GM19328 (cell line): ENCODE measurements at regions not wholly inside any gene's neighbourhood (a gene's known extent, or its start where the extent isn't known, plus 50 kb on each side); places are given as distances from the start of the nearest gene placed in this dataset.
"Not testable (repeated sequence)": the region's sequence is repeated elsewhere in the genome, so short reads cannot be mapped to it uniquely, and the experiment has no call there.

Experiments used
- ATAC-seq: cut with Tn5 transposase; IDR thresholded peaks from one replicate; pipeline ENCODE4 v1.9.1; 2021; ENCODE audit warnings: mild to moderate bottlenecking, moderate library complexity; ENCODE audit not compliant: unreplicated experiment

DNA sequence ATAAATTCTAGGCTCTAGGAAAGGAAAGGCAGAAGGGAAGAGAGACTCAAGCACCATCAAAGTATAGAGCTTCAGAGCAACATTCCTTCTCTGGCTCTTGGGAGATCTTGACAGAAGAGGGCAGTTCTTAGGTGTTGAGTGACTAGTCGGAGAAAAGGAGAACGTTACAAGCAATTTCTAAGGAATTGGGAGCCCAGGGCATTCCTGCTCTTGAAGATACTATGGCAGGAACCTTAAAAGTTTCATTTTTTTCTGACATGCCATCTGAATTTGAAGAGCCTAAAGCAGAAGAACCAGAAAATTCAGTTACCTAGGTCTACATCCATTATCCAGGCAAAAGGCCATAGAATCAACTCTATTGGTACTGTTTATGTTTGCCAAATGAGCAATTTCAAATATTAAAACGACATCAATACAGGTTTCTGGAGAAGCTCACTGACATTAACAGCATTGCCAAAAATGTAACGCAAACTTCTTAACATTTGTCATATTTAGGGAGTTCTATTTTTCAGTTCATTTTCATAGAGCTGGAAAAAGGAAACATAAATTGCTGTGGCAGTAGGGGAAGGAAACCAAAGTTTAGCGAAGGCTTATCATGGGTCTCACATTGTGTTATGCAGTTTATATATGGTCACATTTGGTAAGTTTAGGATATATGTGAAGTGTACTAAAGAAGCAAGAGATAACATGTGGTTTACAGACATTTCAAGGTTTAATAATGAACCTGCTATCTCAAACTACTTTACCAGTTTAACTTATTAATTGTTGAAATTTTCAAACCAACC, 210.1 kb upstream of the NRIP1 start:
- no peak for ATAC-seq

GRCh38 chr21:15275615-15276235, 210.9 kb upstream of the NRIP1 start:
- ATAC-seq = no peak

- no peak for ATAC-seq
These were observed 211.4 kb upstream of the NRIP1 start for GRCh38 chr21:15276243-15276642.

DNA sequence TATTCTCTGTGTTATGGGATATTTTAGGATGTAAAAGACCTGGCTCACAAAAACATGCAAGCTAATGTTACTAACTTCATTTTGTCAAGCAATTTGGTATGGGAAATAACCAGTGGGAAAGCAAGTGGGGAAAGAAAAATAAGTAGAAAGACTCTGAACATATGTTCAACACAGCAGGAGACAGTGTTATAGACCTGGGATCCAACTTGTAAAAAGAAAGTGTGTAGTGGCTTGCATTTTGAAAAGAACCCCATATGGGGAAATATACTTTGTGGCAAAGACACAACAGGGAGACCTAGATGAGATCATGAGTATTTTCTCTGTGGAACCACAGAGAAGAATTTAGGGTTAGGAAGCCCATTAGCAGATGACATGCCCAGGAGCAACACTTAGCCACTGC, 212.7 kb upstream of the NRIP1 start:
- no peak for ATAC-seq

DNA sequence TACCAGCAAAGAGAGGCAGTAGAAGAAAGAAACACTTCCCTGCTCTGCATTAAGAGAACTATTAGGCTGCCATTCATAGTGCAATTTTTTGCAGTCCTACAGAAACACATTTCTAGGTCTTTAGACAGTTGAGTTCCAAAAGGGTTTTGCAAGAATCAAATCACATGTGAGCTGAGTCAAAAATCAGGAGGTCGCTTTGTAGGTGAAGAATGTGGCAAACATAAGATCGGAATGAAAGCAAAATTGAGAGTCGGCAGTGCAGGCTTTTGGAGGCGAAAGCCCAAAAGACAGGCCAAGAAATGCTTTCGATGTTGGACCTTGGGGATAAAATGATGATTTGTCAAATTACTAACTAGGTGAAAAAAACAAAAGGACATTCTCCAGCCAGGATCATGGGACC, 213.5 kb upstream of the NRIP1 start:
- no peak for ATAC-seq

DNA sequence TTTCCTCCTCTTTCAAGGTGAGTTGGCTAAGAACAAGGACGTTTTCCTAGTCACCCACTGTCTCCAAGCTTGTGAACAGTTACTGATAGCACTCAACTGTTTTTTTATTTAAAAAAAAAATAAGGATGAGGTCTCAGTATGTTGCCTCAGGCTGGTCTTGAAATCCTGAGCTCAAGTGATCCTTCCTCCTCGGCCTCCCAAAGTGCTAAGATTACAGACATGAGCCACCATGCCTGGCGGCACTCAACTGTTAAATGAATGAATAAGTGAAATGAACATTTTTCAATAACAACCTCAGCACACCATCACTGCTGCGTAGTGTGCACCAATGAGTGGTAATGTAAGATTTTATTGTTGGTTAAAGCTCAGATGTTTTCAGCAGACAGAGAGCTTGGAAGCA, 214.1 kb upstream of the NRIP1 start:
- ATAC-seq = no peak

DNA sequence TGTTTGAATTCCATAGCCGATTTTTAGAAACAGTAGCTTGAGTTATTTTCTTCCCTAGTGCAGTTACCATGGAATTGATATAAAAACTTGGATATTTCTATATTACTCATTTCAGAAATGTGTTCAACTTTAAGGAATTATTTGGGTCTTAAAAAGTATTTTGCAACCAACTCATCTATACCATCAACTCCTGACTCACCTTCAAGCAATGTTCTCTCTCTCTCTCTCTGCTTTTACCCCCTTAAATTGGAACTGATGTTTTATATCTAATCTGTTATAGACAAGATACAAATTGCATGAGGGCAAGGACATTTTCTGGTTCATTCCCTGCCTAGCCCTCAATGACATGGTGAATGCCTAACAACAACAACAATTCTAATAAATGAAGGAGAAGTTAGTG, 214.7 kb upstream of the NRIP1 start:
- ATAC-seq = no peak

- ATAC-seq = no peak
These were observed 216.9 kb upstream of the NRIP1 start for GRCh38 chr21:15281714-15282113.

- no peak for ATAC-seq
These were observed 217.9 kb upstream of the NRIP1 start for GRCh38 chr21:15282665-15283064.

GRCh38 chr21:15283138-15283537, 218.3 kb upstream of the NRIP1 start:
- no peak for ATAC-seq

DNA sequence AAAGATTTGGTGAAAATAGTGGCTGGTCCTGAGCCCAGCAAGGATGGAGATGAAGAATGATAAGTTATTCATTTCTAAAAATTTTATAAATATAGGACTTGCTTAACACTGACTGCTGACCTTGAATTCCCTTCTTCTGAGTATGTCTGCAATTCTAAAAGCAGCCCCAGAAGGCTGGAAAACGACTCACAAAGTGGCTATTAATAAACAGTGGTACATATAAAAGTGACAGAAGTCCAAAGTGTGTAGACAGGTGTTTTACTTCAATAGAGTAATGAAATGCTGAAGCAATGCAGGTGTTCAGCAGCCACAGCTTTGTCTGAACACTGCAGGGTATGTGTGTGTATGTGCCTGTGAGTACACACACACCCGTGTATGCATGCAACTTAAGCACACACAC, 219.0 kb upstream of the NRIP1 start:
- ATAC-seq = no peak

DNA sequence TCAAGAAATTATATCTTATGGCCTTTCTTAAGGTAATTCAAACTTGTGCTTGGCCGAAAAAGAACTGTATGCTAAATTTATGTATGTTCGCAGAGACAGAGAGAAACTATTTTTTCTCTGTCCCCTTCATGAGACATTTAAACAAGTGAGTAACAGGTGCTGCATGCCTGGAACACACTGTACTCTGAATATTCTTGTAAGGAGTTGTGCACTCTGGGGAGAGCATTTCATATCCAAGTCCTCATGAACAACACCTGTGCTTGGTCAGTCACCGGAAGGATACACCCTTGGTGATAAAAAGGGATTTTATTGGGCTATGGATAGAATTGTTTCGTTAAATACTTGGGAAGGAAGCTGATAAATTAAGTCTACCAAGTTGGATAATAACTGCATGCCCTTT, 220.8 kb upstream of the NRIP1 start:
- no peak for ATAC-seq

DNA sequence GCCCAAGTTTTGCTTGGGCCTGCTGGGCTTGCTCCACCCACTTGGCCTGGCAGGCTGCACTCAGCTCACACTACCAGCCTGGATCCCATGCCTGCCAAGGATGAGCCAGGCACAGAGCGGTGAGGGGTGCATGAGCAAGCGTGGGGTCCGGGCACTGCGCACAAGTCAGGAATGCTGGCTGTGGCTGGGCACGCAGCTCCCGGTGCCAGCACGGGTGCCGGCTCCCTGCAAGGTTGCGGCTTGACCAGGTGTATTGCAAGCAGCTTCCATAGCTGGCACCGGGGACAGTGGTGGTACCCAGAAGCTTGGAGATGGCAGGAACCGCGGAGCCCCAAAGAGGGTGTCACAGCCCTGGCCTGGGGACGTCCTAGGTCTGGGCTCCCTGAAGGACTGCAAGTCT, 224.4 kb upstream of the NRIP1 start:
- ATAC-seq = no peak

DNA sequence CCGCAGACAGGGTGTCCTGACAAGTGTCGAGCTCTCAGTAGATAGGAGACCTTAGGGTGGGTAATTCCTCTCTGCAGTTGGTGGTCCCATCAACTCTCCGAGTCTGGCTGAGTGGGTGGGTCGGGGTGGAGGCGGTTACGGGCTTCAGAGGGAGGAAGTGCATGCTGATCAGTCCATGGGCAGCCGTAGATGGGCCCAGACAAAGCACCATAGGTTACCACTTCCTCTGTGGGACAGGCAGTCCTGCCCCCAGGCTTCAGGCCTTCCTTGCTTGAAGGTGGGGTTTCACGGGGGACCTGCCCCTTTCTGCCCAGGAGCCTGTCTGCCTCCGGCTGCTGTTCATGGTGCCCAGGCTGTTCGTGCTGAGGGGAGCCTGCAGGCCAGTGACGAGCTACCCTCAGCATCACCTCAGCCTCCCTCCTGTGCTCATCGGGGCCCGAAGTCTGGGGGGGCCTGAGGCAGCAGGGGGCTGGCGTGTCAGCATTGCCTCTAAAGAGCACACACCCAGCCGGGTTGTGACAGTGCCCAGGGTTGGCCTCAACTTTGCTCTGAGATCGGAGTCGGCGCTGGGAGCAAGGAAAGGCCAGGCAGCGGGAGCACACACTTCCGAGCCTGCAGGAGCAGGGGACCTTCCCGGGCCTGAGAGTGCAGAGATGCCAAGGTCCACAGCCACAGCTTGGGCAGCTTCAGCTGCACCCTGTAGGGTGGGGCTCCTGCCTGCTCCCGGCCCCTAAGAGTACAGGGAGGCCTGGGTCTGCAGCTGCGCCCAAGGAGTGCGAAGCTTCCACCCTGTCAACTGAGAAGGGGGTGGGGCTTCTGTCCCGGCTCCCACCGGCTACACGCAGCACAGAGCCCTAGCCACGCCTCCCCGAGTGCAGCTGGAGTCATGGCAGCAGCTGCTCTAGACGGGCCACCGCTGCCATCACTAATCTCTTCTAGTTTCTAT, 225.4 kb upstream of the NRIP1 start:
- ATAC-seq = no peak

DNA sequence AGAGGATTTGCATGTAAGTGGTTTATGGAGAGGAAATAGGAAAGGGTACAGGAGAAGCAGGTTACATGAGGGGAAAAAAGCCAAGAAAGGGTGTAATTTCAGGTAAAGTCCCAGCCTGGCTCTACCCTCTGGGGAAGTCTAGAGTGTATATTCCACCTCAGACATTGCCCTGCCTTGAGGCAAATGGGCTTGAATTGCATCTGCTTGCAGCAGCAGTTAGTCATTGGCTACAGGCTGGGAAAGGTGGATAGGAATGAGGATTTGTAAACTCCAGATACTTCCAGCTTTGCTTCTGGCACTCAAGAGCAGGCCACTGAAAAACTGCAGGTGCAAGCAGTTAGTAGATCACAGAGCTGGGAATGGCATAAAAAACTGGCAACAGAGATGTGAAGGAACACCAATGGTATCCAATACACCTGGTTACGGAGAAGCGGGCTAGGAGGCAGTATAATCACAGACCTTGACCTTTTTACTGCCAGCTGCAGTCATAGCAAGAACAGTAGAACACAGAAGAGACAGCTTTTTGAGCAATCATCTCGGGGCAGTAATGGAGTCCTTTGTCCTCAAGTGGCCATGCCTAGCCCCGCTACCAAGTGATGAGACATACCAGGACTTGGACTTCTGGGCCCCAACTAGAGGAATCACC, 226.9 kb upstream of the NRIP1 start:
- ATAC-seq = no peak

DNA sequence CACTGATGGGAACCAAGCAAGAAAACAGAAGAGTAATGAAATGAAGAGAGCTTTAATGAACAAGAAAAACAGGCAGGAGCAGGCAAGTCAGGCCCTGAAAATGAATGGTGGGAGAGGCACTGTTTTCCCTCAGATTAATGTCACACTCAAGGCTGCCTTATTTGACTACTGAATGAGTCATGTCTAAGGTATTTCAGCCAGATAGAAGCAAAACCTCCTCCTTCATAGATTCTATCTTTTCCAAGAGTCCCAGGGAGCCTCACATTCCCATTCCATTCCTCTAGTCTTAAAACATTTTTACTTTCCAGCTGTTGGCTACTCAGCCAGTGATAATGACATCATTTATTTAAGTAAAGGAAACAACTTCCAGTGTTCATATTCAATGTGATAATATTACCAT, 228.4 kb upstream of the NRIP1 start:
- ATAC-seq = no peak

DNA sequence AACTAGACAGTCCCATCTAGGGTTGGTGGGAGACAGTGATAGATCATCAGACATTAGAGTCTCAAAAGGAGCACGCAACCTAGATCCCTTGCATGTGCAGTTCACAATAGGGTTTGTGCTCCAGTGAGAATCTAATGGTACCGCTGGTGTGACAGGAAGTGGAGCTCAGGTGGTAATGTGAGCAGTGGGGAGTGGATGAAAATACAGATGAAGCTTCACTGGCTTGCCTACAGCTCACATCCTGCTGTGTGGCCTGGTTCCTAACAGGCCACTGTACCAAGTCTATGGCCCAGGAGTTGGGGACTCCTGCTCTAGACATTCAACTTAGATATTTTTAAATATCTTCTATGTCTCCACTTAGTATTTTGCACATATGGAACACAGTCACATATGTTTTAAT, 231.1 kb upstream of the NRIP1 start:
- no peak for ATAC-seq

DNA sequence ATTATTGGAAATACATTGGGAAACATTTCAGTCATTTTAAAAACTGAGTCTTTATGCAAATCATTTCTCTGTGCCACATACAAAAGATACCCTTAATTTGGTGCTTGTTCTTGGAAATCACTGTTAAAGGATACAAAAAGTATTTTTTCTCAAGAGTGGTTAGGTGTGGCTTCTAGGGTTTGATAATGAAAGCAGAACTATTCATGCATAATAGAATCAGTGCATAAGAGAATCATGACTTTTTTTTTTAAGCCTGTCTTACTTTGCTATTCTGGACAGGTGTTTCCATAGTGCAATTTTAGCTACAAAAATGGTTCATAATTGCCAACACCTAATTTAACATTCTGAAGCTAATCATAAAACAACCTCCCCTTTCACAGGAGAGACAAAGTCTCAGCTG, 233.0 kb upstream of the NRIP1 start:
- no peak for ATAC-seq

DNA sequence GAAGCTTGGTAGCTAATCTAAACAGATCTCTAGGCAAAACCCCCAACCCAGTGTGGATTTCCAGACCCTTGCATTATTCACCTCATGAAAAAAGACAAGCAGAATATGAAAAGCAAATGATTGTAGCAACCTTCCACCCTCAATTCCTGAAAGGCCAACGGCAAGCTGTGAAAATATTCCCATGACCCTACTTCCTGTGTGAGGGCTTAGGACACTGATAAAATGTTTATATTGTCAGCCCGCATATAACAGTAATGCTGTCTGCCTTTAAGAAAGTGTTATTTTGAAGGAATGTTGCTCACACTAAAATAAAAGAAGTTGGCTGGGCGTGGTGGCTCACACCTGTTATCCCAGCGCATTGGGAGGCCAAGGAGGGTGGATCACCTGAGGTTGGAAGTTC, 233.5 kb upstream of the NRIP1 start:
- no peak for ATAC-seq

- not testable (repeated sequence) for ATAC-seq
These were observed 234.0 kb upstream of the NRIP1 start for GRCh38 chr21:15298755-15299154.

DNA sequence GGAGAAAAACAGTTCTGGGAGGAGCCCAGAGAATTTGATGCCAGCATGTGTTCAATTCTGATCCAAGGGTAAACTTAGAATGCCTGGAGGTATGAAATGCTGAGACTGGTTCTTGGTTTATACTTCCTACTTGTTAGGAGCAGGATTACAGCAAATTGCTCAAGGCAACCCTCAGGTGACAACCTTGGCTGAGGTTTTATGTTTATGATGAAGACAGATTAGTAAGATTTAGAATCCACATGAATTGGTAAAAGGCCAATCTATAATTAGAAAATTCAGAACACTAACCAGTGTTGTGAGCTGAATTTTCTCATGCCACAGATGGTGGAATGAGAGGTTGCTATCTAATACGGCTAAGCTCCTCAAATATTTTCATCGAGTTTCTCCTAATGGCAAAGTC, 235.3 kb upstream of the NRIP1 start:
- no peak for ATAC-seq
